ENCODE measurements at regions not wholly inside any gene's neighbourhood (a gene's known extent, or its start where the extent isn't known, plus 50 kb on each side); places are given as distances from the start of the nearest gene placed in this dataset.
"Not testable (repeated sequence)": the region's sequence is repeated elsewhere in the genome, so short reads cannot be mapped to it uniquely, and the experiment has no call there.

DNA sequence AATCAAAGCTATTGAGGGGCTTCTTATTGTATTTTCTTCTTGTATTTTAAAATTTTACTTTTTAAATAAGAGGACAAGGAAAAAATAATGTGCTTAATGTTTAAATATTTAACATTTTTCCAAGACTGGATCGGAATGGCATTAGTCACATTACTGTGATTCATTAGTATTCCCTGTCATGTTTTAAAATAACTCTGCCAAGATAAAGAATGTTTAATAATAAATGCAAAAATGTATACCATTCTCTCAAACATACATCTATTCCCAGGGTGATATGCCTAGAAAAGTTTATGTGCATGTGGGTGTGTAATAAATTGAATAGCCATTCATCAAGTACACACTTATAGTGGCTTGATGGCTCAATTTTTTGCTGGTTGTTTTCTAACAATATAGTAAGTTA lies 936.1 kb downstream of the PLOD2 start:
- FAIRE-seq (no peak), DNase-seq (ENCODE audit: low read depth) (no peak)
- no peak overlapping the region for H3K4me3 ChIP-seq (ENCODE audit: low read depth, low read length)
- no peaks in the 10 kb centered on the region for H3K27me3 ChIP-seq (ENCODE audit: control insufficient read depth, insufficient read depth, low read length)
- TF ChIP-seq, protein P1, sequence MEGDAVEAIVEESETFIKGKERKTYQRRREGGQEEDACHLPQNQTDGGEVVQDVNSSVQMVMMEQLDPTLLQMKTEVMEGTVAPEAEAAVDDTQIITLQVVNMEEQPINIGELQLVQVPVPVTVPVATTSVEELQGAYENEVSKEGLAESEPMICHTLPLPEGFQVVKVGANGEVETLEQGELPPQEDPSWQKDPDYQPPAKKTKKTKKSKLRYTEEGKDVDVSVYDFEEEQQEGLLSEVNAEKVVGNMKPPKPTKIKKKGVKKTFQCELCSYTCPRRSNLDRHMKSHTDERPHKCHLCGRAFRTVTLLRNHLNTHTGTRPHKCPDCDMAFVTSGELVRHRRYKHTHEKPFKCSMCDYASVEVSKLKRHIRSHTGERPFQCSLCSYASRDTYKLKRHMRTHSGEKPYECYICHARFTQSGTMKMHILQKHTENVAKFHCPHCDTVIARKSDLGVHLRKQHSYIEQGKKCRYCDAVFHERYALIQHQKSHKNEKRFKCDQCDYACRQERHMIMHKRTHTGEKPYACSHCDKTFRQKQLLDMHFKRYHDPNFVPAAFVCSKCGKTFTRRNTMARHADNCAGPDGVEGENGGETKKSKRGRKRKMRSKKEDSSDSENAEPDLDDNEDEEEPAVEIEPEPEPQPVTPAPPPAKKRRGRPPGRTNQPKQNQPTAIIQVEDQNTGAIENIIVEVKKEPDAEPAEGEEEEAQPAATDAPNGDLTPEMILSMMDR (IDR thresholded peaks at IDR 0.05; ENCODE audit: insufficient read depth, low read length, severe bottlenecking) = no peak
- H3K36me3 ChIP-seq (ENCODE audit: control insufficient read depth, insufficient read depth, low read length) = no peaks in the 10 kb centered on the region

DNA sequence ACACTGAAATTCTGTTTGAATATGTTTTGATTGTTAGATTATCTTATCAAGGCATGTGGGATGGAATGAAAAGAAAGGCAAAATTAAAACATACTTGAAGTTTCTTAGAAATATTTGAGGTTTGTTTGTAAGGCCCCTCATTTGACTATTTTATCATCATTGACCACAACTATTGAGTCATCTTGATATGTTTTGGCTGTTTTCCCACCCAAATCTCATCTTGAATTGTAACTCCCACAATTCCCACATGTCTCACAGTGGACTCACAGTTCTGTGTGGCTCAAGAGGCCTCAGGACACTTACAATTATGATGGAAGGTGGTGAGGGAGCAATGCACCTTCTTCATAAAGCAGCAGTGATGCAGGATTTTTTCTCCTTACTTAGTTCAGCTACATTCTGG lies 917.1 kb downstream of the PLOD2 start:
- no peak for DNase-seq (ENCODE audit: low read depth)
- H3K4me3 ChIP-seq (ENCODE audit: low read depth, low read length) = no peak overlapping the region
- FAIRE-seq = no peak
- no peaks in the 10 kb centered on the region for H3K27me3 ChIP-seq (ENCODE audit: control insufficient read depth, insufficient read depth, low read length)
- no peaks in the 10 kb centered on the region for H3K36me3 ChIP-seq (ENCODE audit: control insufficient read depth, insufficient read depth, low read length)
- TF ChIP-seq, protein P1 (IDR thresholded peaks at IDR 0.05; ENCODE audit: insufficient read depth, low read length, severe bottlenecking) = no peak

DNA sequence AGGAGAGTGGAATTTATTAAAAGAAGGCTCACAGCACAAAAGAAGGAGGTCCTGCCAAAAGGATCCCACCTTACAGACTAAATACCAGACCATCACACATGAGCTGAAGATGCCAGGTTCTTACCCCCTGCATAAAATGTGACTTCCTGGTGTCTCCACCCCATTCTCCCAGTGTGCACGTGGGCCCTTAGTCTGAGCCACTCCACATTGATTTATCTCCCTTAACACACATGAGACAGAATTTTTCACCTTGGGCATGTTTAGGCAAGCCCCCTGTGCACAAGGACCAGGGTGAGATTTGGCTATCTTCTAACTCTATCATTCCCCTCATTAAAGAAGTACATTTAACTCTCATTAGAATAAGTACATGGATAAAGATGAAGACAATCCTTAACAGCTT lies 916.7 kb downstream of the PLOD2 start:
- no peak overlapping the region for H3K4me3 ChIP-seq (ENCODE audit: low read depth, low read length)
- no peak for FAIRE-seq
- H3K27me3 ChIP-seq (ENCODE audit: control insufficient read depth, insufficient read depth, low read length) = no peaks in the 10 kb centered on the region
- DNase-seq (ENCODE audit: low read depth) = peak; percentile 33
- TF ChIP-seq, protein P1 (IDR thresholded peaks at IDR 0.05; ENCODE audit: insufficient read depth, low read length, severe bottlenecking) = no peak
- H3K36me3 ChIP-seq (ENCODE audit: control insufficient read depth, insufficient read depth, low read length) = no peaks in the 10 kb centered on the region

DNA sequence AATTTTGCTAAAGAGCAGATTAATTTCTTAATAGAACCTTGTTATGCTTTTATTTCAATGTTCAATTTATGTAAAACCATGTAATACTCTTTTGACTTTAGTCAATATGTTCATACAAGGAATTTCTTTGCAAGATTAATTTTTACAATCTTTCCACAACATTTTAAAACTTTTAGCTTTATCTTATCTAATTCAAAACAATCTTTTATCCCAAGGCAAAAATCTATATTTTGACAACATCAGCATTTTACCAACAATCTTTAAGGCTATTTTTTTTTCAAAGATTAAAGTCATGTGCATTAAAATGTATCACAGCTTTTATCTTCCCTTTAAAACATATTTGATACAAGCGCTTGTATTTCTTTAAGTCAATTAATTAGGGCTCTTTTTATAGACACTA lies 914.7 kb downstream of the PLOD2 start:
- Histone ChIP-seq H3K36me3 (ENCODE audit: control insufficient read depth, insufficient read depth, low read length) (no peaks in the 10 kb centered on the region), H3K27me3 (ENCODE audit: control insufficient read depth, insufficient read depth, low read length) (no peaks in the 10 kb centered on the region), H3K4me3 (ENCODE audit: low read depth, low read length) (no peak overlapping the region)
- FAIRE-seq = no peak
- DNase-seq (ENCODE audit: low read depth) = no peak
- TF ChIP-seq, protein P1 (IDR thresholded peaks at IDR 0.05; ENCODE audit: insufficient read depth, low read length, severe bottlenecking) = no peak

DNA sequence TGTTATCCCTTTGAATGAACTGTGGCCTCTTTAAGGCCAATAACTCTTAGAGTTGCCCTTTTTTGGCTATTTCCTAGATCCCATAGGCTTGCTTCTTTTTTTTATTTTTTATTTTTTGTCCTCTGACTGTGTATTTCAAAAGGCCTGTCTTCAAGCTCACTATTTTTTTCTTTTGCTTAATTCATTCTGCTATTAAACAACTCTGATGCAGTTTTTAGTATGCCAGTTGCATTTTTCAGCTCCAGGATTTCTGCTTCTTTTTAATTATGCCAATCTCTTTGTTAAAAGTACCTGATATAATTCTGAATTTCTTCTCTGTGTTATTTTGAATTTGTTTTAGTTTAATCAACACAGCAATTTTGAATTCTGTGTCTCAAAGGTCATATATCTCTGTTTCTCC lies 912.1 kb downstream of the PLOD2 start:
- no peak overlapping the region for H3K4me3 ChIP-seq (ENCODE audit: low read depth, low read length)
- no peak for FAIRE-seq
- TF ChIP-seq, protein P1 (IDR thresholded peaks at IDR 0.05; ENCODE audit: insufficient read depth, low read length, severe bottlenecking) = no peak
- DNase-seq (ENCODE audit: low read depth) = no peak
- H3K36me3 ChIP-seq (ENCODE audit: control insufficient read depth, insufficient read depth, low read length) = no peaks in the 10 kb centered on the region
- H3K27me3 ChIP-seq (ENCODE audit: control insufficient read depth, insufficient read depth, low read length) = no peaks in the 10 kb centered on the region

DNA sequence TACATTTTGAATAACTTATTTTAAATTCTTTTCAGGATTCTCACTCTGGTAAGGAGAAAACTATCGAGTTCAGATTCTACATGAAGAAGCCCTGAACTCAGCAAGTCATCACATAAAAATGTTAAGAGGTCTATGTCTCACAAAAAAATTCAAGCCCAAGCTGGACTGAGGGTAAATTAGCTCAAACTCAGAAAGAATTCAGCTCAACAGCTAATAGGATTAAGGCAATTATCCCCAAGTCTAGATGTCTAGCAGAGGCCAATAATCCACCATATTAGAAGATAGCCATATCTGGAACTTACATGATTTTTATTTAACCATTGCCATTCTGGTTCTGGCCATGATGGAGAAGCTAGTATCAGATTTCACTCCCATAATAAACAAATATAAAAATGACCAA lies 909.7 kb downstream of the PLOD2 start:
- DNase-seq (ENCODE audit: low read depth) (no peak), FAIRE-seq (no peak)
- H3K4me3 ChIP-seq (ENCODE audit: low read depth, low read length) = no peak overlapping the region
- TF ChIP-seq, protein P1 (IDR thresholded peaks at IDR 0.05; ENCODE audit: insufficient read depth, low read length, severe bottlenecking) = no peak
- no peaks in the 10 kb centered on the region for H3K36me3 ChIP-seq (ENCODE audit: control insufficient read depth, insufficient read depth, low read length)
- no peaks in the 10 kb centered on the region for H3K27me3 ChIP-seq (ENCODE audit: control insufficient read depth, insufficient read depth, low read length)

DNA sequence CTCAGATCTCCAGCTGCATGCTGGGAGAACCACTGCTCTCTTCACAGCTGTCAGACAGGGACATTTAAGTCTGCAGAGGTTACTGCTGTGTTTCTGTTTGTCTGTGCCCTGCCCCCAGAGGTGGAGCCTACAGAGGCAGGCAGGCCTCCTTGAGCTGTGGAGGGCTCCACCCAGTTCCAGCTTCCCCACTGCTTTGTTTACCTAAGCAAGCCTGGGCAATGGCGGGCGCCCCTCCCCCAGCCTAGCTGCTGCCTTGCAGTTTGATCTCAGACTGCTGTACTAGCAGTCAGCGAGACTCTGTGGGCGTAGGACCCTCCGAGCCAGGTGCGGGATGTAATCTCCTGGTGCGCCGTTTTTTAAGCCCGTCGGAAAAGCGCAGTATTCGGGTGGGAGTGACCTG lies 903.0 kb downstream of the PLOD2 start:
- H3K4me3 ChIP-seq (ENCODE audit: low read depth, low read length); FAIRE-seq; DNase-seq (ENCODE audit: low read depth); H3K36me3 ChIP-seq (ENCODE audit: control insufficient read depth, insufficient read depth, low read length); H3K27me3 ChIP-seq (ENCODE audit: control insufficient read depth, insufficient read depth, low read length): not testable (repeated sequence)
